ENCODE measurements at regions not wholly inside any gene's neighbourhood (a gene's known extent, or its start where the extent isn't known, plus 50 kb on each side); places are given as distances from the start of the nearest gene placed in this dataset.
"Not testable (repeated sequence)": the region's sequence is repeated elsewhere in the genome, so short reads cannot be mapped to it uniquely, and the experiment has no call there.

DNA sequence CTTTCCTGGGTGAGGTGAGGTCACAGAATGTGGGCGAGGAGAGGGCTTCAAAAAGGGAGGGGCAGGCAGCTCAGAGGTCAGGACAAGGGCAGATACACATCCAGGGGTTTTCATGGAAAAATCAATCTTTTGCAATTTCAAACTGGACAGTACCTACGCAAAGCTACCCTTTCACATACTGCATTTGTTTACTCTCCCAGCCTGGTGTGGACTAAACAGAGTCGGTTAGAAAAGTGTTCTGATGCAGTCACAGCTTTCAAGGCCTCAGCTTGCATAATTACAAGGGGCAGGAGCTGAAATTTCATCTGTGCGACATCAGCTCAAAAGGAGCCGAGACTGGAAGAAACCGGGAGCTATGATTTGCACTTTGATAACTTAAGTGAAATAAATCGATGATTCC lies 351.8 kb downstream of the TEX29 start:
- not testable (repeated sequence) for DNase-seq (ENCODE audit: low read depth)

DNA sequence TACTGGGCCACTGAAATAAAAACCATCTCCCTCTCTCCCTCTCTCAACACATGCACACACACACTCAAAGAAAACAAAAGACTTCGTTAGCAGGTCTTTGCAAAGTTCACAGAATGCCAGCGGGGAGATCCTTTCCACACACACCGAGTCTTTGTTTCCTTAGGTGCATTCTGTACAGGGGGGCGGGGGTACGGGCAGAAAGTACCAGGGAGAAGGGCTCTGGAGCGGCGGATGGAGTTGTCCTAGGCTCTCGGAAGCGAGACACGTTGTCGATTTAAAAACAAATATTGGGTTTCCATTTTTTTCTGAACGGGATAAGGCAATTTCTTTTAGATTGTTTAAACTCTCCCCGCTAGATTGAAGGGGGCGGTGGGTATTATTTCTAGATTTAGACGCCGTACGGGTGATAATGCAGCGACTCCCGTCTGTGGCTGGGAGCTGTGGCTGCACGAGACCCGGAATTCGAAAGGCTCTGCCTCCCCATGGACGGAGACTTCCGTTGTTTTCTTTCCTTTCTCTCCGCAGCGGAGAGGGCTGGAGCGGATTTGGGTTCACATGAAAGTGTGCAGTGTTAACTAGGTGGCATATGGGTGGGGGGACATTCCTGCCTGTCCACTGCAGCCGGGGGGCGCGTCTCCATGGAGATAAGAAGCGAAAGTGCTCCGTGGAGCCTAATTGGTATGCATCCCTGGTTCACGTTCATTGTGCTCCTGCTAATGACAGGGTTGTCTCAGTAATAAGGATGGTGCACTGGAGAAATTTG lies 357.9 kb downstream of the TEX29 start:
- DNase-seq (ENCODE audit: low read depth): not testable (repeated sequence)

DNA sequence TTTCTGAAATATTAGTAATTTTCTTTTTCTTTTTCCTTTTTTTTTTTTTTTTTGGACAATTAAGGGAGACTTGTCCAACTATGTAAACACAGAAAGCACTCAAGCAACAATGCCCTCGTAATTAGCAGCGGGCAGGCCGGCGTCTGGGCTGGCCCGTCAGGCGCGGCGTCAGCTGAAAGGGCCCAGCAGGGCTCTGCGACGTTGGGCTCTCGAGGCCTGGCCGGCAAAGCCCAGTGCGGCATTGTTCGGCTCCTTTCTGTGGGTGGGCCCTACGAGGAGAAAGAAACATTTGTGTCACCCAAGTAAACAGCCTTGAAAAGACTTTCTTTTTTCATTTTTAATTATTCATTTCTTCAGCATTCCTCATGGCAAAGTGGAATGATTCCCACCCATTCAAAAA lies 359.2 kb downstream of the TEX29 start:
- not testable (repeated sequence) for DNase-seq (ENCODE audit: low read depth)

DNA sequence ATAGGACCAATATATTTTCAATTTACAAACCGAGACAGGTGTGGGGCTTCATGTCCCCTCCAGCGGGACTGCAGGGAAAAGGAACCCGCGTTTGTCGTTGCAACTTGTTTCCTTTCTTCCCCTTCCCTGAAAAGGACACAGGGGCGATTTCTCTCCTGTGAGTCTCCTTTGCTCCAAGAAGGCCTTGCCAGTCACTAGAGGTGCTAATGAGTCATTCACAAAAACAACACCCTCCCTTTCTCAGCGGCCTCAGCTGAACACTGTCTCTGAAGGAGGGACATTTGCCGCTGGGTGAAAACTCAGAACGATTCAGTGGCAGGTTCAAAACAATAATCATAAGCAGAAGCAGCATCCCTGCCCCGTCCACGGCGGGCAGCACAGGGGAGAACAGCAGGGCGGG lies 359.7 kb downstream of the TEX29 start:
- DNase-seq (ENCODE audit: low read depth): not testable (repeated sequence)

DNA sequence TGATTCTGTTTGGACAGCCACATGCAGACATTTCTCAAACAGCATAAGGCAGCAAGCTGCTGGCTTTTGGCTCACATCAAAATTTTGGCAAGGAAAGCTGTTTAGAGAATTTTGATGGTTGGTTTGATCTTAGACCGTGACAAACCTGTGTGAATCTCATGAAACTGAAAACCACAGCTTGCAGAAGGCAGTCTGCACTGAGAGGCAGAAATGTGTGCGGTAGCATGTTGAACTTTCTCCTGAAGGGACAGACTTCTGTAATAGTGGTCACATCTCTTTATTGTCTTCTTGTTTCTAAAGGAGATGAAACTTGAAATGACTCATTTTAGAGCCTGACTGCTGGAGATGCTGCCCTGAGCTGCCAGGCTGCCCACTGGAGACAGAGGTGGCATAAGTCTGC lies 371.6 kb downstream of the TEX29 start:
- DNase-seq (ENCODE audit: low read depth): not testable (repeated sequence)

DNA sequence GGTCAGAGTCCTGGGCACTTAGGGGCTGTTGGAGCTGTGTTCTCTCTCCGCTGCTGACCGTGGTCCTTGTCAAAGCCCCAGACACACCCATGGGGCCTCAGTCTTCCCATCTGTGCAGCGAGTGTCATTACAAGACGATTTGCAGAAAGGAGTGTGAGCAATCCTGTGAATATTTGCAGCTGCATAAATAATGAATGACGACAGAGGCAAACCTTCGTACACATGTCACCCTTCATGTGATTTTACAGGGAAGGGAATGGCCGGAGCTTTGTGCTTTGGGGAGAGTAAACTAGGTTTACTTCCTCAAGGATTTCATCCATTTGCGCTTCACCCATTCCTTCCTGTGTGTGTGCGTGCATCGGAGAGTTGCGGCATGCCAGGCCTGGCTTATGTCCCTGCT lies 370.8 kb upstream of the SOX1 start:
- DNase-seq (ENCODE audit: low read depth): not testable (repeated sequence)

DNA sequence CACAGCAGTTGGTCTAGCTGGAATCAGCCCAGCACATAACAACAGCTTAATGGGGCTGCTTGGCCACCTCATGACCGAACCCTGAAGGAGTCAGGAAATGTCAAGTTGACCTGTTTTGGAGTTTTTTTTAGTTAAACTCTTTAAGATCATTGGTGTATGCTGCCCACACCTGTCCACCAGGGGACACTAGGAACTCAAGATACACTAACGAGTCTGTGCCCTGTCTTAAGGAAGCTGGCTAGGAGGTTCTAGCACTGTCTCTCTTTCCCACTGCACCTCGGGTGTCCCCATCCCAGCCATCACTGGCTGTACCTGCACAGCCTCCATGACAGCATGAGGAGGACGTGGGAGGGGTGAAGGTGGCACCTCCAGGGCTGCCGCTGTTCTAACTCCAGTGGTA lies 364.9 kb upstream of the SOX1 start:
- DNase-seq (ENCODE audit: low read depth): not testable (repeated sequence)
